ENCODE measurements at regions not wholly inside any gene's neighbourhood (a gene's known extent, or its start where the extent isn't known, plus 50 kb on each side); places are given as distances from the start of the nearest gene placed in this dataset.
"Not testable (repeated sequence)": the region's sequence is repeated elsewhere in the genome, so short reads cannot be mapped to it uniquely, and the experiment has no call there.

DNA sequence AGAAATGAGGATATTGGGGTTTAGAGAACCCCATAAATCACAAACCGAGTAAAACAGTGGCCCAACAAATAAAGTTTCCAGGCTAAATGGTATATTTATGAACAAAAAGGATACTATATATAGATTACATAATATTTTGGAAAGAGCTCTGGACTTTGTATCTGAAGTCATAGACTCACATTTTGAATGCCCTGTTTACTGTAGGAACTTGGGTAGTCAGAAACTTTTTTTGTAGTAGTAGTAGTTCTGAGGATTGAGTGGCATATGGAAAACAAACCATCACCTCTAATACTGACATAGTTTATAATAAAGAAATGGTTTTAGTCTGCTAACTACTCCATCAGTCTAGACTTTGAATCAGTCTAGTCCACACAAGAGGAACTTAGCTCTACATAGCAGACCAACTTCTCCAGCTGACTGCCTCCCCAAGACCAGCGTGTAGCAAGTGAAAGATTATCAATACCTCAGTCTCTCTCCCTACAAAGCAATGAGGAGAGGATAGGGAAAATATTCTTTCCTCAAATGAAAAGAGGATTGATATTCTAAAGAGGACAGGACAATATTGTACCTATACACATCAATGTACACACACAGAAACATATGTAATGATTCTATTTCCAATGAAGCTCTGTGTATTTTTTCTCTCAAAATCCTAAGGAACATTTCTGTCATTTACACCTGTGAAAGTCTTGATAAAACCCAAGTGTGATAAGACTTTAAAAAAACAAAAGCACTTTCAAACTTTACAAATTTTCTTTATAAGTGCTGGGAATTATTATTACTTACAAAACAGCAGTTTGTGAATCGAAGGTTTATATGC lies 184.9 kb upstream of the MAP2 start:
- no peak overlapping the region for H3K4me3 ChIP-seq (replicated peaks in 1 of 2; ENCODE audit: low read depth in 2 of 2, low read length in 2 of 2)
- DNase-seq (ENCODE audit: low read depth in 2 of 2): no peak
- TF ChIP-seq, protein P1, sequence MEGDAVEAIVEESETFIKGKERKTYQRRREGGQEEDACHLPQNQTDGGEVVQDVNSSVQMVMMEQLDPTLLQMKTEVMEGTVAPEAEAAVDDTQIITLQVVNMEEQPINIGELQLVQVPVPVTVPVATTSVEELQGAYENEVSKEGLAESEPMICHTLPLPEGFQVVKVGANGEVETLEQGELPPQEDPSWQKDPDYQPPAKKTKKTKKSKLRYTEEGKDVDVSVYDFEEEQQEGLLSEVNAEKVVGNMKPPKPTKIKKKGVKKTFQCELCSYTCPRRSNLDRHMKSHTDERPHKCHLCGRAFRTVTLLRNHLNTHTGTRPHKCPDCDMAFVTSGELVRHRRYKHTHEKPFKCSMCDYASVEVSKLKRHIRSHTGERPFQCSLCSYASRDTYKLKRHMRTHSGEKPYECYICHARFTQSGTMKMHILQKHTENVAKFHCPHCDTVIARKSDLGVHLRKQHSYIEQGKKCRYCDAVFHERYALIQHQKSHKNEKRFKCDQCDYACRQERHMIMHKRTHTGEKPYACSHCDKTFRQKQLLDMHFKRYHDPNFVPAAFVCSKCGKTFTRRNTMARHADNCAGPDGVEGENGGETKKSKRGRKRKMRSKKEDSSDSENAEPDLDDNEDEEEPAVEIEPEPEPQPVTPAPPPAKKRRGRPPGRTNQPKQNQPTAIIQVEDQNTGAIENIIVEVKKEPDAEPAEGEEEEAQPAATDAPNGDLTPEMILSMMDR (IDR thresholded peaks at IDR 0.05; ENCODE audit: low read depth, low read length): no peak

DNA sequence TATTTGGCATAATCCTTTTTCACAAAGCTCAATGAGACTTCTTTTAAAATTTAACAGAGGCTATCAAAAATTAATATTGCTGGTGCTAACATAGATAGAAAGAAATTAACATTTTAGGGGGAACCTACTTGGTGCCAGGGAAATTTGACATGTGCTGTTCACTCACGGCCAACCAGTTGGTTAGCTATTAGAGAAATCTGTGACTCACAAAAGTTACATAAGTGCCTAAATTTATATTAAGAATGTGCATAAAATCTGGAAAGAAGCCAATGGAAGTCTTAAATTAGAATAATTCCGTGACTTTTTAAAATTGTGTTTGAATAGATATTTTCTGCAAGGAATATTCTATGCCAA lies 184.3 kb upstream of the MAP2 start:
- no peak overlapping the region for H3K4me3 ChIP-seq (replicated peaks in 1 of 2; ENCODE audit: low read depth in 2 of 2, low read length in 2 of 2)
- DNase-seq (ENCODE audit: low read depth in 2 of 2): no peak

DNA sequence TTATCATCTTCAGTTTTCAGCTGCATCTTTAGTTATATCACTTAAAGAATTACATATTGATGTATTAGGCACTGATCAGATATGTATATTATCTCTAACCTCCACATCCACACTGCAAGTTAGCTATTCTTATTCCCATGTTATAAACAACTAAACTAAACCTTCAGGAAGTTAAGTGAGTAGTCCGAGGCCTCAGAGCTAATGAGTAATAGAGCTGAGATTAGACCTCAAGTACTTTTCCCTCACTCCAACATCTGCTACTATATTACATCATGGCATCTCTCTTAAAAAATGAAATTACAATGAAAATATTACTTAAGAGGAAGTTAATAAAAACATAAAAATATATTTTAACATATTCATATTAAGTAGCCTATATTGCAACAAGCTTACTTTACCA lies 183.6 kb upstream of the MAP2 start:
- TF ChIP-seq, protein P1 (IDR thresholded peaks at IDR 0.05; ENCODE audit: low read depth, low read length): no peak
- no peak overlapping the region for H3K4me3 ChIP-seq (replicated peaks in 1 of 2; ENCODE audit: low read depth in 2 of 2, low read length in 2 of 2)
- DNase-seq (ENCODE audit: low read depth in 2 of 2): no peak

More for the DNA sequence above, 184.3 kb upstream of the MAP2 start:
- TF ChIP-seq, protein P1 (IDR thresholded peaks at IDR 0.05; ENCODE audit: low read depth, low read length): no peak

DNA sequence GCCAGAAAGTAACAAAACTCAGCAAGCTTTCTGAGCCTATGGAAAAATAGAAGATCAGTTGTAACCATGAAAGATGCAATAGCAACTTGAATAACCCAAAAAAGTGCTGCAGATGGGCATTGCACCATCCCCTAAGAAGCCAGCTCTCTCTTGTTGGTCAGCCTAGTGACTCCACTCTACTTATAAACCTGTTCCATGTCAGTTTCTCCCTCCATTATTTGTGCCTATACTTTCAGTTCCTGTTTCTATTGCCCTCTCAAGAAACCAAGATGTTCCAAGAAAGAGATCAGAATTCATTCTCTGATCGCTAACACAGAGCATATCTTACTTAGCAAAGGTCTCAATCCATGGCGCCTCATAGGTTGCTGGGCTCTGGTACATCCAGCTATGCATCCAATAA lies 170.3 kb upstream of the MAP2 start:
- DNase-seq (ENCODE audit: low read depth in 2 of 2): no peak
- H3K4me3 ChIP-seq (replicated peaks in 1 of 2; ENCODE audit: low read depth in 2 of 2, low read length in 2 of 2): no peak overlapping the region
- TF ChIP-seq, protein P1 (IDR thresholded peaks at IDR 0.05; ENCODE audit: low read depth, low read length): no peak

DNA sequence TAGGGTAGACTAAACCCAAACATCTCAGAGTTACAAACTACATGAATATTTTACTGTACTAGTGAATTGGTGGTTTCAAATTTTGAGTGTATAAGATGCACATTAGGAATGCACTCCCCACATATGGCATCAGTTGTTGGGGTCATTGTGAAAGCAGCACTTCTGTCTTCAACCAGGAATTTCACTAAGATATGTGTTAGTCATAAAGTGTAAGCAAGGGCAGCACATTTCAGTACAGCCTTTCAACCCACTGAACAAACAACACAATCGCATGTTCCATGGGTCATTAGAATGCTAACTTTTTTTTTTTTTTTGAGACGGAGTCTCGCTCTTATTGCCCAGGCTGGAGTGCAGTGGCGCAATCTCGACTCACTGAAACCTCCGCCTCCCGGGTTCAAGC lies 164.1 kb upstream of the MAP2 start:
- H3K4me3 ChIP-seq (replicated peaks in 1 of 2; ENCODE audit: low read depth in 2 of 2, low read length in 2 of 2): no peak overlapping the region
- no peak for DNase-seq (ENCODE audit: low read depth in 2 of 2)
- TF ChIP-seq, protein P1 (IDR thresholded peaks at IDR 0.05; ENCODE audit: low read depth, low read length): no peak

DNA sequence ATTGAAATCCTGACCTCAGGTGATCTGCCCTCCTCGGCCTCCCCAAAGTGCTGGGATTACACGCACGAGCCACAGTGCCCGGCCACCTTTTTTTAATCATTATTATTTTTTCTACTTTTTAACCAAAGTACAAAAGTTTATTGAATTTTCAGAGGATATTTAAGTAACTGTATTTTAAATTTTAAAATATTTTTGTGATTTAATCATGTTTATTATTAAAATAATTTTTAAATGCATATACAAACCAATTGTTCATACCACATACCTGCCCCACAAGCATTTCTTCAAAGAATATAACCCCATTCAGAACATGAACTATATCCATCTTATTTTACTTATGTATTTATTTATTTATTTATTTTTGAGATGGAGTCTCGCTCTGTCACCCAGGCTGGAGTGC lies 163.6 kb upstream of the MAP2 start:
- TF ChIP-seq, protein P1 (IDR thresholded peaks at IDR 0.05; ENCODE audit: low read depth, low read length): no peak
- no peak overlapping the region for H3K4me3 ChIP-seq (replicated peaks in 1 of 2; ENCODE audit: low read depth in 2 of 2, low read length in 2 of 2)
- no peak for DNase-seq (ENCODE audit: low read depth in 2 of 2)

DNA sequence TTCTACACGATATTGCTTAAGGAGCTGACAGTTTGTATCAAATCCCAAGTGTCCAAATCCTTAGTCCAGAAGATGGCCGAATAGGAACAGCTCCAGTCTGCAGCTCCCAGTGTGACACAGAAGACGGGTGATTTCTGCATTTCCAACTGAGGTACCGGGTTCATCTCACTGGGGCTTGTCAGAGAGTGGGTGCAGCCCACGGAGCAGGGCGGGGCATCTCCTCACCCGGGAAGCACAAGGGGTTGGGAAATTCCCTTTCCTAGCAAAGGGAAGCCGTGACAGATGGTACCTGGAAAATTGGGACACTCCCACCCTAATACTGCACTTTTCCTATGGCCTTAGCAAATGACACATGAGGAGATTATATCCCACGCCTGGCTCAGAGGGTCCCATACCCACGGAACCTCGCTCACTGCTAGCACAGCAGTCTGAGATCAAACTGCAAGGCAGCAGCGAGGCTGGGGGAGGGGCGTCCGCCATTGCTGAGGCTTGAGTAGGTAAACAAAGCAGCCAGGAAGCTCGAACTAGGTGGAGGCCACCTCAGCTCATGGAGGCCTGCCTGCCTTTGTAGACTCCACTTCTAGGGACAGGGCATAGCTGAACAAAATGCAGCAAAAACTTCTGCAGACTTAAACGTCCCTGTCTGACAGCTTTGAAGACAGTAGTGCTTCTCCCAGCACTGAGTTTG lies 162.3 kb upstream of the MAP2 start:
- not testable (repeated sequence) for DNase-seq (ENCODE audit: low read depth in 2 of 2); H3K4me3 ChIP-seq (replicated peaks in 1 of 2; ENCODE audit: low read depth in 2 of 2, low read length in 2 of 2)
